Transverse colon (tissue), 4 donors: ENCODE measurements at regions not wholly inside any gene's neighbourhood (a gene's known extent, or its start where the extent isn't known, plus 50 kb on each side); places are given as distances from the start of the nearest gene placed in this dataset.

Experiments used
- DNase-seq: peaks from one replicate; pipeline ENCODE4 v3.0.0-alpha.2; 2019
- H3K27ac ChIP-seq, 4 donors: fragments of 200-600 bp; sonication (generic); 2 replicates each; pipeline ENCODE4 v1.5.1; 2016 to 2018; ENCODE audit warnings: inconsistent platforms in 4 of 4
- H3K27me3 ChIP-seq: fragments of 200-600 bp; sonication (generic); 2 replicates; pipeline ENCODE4 v1.5.1; 2017; ENCODE audit warnings: inconsistent platforms
- H3K36me3 ChIP-seq, 4 donors: fragments of 200-600 bp; sonication (generic); 2 replicates each; pipeline ENCODE4 v1.5.1; 2017 to 2019; ENCODE audit warnings: inconsistent platforms in 4 of 4
- H3K4me1 ChIP-seq, 4 donors: fragments of 200-600 bp; sonication (generic); 2 replicates each; pipeline ENCODE4 v1.5.1; 2017 to 2020; ENCODE audit warnings: inconsistent platforms in 4 of 4
- H3K4me3 ChIP-seq, 4 donors: fragments of 200-600 bp; sonication (generic); 1 replicate in 1 of 4; 2 replicates in 3 of 4; pipeline versions ENCODE4 v1.5.1 to v1.6.1; 2017 to 2019; ENCODE audit warnings: inconsistent platforms in 4 of 4
- H3K9me3 ChIP-seq, 2 donors: fragments of 200-600 bp; sonication (generic); 2 replicates each; pipeline ENCODE4 v1.5.1; 2017 to 2019; ENCODE audit warnings: inconsistent platforms in 2 of 2
- EP300 ChIP-seq: sonication (generic); formaldehyde crosslinking; IDR thresholded peaks from one replicate; pipeline ENCODE4 v1.6.1; 2017; ENCODE audit warnings: antibody characterized with exemption, low read depth
- POLR2A ChIP-seq: fragments of 450-650 bp; IDR thresholded peaks from one replicate; pipeline ENCODE4 v1.6.1; 2016; ENCODE audit warnings: antibody characterized with exemption, mild to moderate bottlenecking, moderate library complexity
- POLR2AphosphoS5 ChIP-seq, 3 donors: sonication (generic); formaldehyde crosslinking; IDR thresholded peaks; one replicate each; pipeline ENCODE4 v1.6.1; 2016; ENCODE audit warnings: antibody characterized with exemption in 3 of 3
- WGBS, 2 donors: methylation state at CpG; one replicate each; pipeline ENCODE4 v1.1.5; 2018; ENCODE audit warnings: low coverage in 1 of 2; 5-methylcytosine and 5-hydroxymethylcytosine counted together
- in situ Hi-C, 4 donors: fragments of 200-750 bp; cut with MboI; loops; one replicate each; pipeline versions ENCODE4 v1.15.0 to v1.15.1; 2017; ENCODE audit warnings: low sequenced_read_pairs in 3 of 4, low pct_ligation_motif_present in 1 of 4, low pct_unique_long_range_greater_than_20kb in 1 of 4
- intact Hi-C: fragments of 100-400 bp; cut with DNase I; formaldehyde crosslinking; loops from one replicate; pipeline ENCODE4 v1.15.1; 2023; ENCODE audit warnings: low total_unique reads
- small RNA-seq, 4 donors: library from RNA; depleted of rRNA; stranded (forward); fragments of <200 nt; gene quantifications; one replicate each; pipeline ENCODE3, GENCODE V24; 2016
- TF ChIP-seq, protein P1 (sequence below), 5 experiments: fragments of 200-600 bp in 3 of 5; fragments of 450-650 bp in 2 of 5; sonication (generic) in 3 of 5; IDR thresholded peaks; 1 replicate in 2 of 5; 2 replicates in 3 of 5; pipeline ENCODE4 v1.5.1; 2016 to 2017; ENCODE audit warnings: antibody characterized with exemption in 5 of 5, inconsistent platforms in 3 of 5, mild to moderate bottlenecking in 2 of 5, moderate library complexity in 1 of 5

DNA sequence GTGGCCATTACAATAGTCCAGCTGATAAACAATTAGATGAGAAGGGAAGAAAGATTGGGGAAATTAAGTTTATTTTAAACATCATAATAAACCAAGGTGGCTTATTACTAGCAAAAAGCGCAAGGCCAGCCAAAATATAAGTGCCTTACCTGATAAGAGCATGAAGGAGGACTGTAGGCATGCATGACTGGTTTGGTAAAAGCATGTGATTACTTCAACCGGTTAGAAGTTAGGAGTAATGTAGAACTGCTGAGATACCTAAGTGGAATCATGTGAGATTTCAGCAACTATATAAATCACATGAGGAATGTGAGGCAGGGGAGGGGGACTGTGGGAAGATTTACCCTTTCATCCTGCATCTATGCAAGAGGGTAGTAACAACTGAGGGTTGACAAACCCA, 59.7 kb upstream of the CCDC196 start:
- TF ChIP-seq, protein P1, sequence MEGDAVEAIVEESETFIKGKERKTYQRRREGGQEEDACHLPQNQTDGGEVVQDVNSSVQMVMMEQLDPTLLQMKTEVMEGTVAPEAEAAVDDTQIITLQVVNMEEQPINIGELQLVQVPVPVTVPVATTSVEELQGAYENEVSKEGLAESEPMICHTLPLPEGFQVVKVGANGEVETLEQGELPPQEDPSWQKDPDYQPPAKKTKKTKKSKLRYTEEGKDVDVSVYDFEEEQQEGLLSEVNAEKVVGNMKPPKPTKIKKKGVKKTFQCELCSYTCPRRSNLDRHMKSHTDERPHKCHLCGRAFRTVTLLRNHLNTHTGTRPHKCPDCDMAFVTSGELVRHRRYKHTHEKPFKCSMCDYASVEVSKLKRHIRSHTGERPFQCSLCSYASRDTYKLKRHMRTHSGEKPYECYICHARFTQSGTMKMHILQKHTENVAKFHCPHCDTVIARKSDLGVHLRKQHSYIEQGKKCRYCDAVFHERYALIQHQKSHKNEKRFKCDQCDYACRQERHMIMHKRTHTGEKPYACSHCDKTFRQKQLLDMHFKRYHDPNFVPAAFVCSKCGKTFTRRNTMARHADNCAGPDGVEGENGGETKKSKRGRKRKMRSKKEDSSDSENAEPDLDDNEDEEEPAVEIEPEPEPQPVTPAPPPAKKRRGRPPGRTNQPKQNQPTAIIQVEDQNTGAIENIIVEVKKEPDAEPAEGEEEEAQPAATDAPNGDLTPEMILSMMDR (IDR thresholded peaks at IDR 0.05) = no peak
- no peak for TF ChIP-seq POLR2AphosphoS5 (IDR thresholded peaks at IDR 0.05)
- no peak for TF ChIP-seq EP300
- no peak for TF ChIP-seq POLR2A
- H3K27ac ChIP-seq = no peak overlapping the region
- H3K4me1 ChIP-seq = no peaks in the 10 kb centered on the region
- intact Hi-C loops (no loop called here), in situ Hi-C loops (no loop called here)
- H3K9me3 ChIP-seq = no peaks in the 10 kb centered on the region
- no peaks in the 10 kb centered on the region for H3K27me3 ChIP-seq
- no peaks in the 10 kb centered on the region for H3K36me3 ChIP-seq
- WGBS, 2 donors = 77 to 79% methylated on average over 2 of the region's 2 CpGs
- no peak for DNase-seq
- H3K4me3 ChIP-seq = no peak overlapping the region

DNA sequence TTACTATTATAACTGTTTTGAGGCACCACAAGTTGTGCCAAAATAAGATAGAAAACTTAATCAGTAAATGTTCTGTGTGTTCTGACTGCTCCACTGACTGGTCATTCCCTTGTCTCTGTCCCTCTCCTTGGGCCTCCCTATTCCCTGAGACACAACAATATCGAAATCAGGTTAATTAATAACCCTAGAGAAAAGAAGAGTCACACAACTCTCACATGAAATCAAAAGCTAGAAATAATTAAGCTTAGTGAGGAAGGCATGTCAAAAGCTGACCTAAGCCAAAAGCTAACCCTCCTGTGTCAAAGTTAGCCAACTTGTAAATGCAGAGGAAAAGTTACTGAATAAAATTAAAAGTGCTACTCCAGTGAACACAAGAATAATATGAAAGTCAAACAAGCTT, 53.8 kb upstream of the CCDC196 start:
- H3K4me3 ChIP-seq = no peak overlapping the region
- DNase-seq = no peak
- WGBS, 2 donors = 58 to 100% methylated on average over 1 of the region's 1 CpG
- H3K36me3 ChIP-seq = no peaks in the 10 kb centered on the region
- intact Hi-C loops (no loop called here), in situ Hi-C loops (no loop called here)
- no peak overlapping the region for H3K27ac ChIP-seq
- peaks cover 0 to 4% of the 10 kb centered on the region in 2 donors for H3K9me3 ChIP-seq
- no peak for TF ChIP-seq POLR2A
- TF ChIP-seq EP300 = no peak
- TF ChIP-seq POLR2AphosphoS5 (IDR thresholded peaks at IDR 0.05) = no peak
- peaks cover 0 to 4% (median 0%) of the 10 kb centered on the region in 4 donors for H3K4me1 ChIP-seq
- no peaks in the 10 kb centered on the region for H3K27me3 ChIP-seq

DNA sequence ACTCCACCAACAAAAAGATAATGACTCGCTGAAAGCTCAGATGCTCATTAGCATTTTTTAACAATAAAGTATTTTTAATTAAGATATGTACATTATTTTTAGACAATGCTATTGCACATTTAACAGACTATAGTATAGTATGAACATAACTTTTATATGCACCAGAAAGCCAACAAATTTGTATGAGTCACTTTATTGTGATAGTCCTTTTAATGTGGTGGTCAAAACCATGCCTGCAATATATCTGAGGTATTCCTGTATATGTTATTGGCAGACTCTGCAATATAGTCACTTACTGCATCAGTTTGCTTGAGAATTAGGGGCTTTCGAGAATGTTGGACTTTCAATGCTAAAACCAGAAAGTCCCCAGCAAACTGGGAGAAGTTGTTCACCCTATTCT, 51.7 kb upstream of the CCDC196 start:
- WGBS, 2 donors = 80 to 89% methylated on average over 2 of the region's 2 CpGs
- Histone ChIP-seq H3K27ac (no peak overlapping the region), H3K4me3 (no peak overlapping the region), H3K4me1 (peaks cover 0 to 4% (median 0%) of the 10 kb centered on the region in 4 donors), H3K9me3 (peaks cover 14 to 15% of the 10 kb centered on the region in 2 donors), H3K36me3 (no peaks in the 10 kb centered on the region), H3K27me3 (no peaks in the 10 kb centered on the region)
- in situ Hi-C loops (no loop called here), intact Hi-C loops (no loop called here)
- TF ChIP-seq, protein P1 (IDR thresholded peaks at IDR 0.05) = no peak
- TF ChIP-seq EP300 (no peak), POLR2AphosphoS5 (IDR thresholded peaks at IDR 0.05) (no peak), POLR2A (no peak)
- DNase-seq = no peak

DNA sequence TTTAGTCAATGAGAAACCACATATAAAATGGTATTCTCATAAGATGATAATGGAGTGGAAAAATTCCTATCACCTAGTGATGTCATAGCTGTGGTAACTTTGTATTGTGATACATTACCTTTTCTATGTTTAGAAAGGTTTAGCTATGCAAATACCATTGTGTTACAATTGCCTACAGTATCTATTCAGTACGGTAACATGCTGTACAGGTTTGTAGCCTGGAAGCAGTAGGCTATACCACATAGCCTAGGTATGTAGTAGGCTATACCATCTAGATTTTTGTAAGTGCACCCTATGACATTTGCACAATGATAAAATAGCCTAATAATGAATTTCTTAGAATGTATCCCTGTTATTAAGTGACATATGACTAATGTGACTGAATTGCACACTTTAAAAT, 50.5 kb upstream of the CCDC196 start:
- in situ Hi-C loops (no loop called here), intact Hi-C loops (no loop called here)
- 36 to 40% methylated on average over 1 of the region's 1 CpG for WGBS, 2 donors
- TF ChIP-seq EP300 = no peak
- TF ChIP-seq, protein P1 (IDR thresholded peaks at IDR 0.05) = no peak
- no peak overlapping the region for H3K27ac ChIP-seq
- peaks cover 20 to 25% of the 10 kb centered on the region in 2 donors for H3K9me3 ChIP-seq
- H3K4me3 ChIP-seq = no peak overlapping the region
- no peak for DNase-seq
- no peaks in the 10 kb centered on the region for H3K36me3 ChIP-seq
- no peaks in the 10 kb centered on the region for H3K27me3 ChIP-seq
- H3K4me1 ChIP-seq = peaks cover 0 to 4% (median 0%) of the 10 kb centered on the region in 4 donors

Small RNA genes lying in the stretch of these regions (small RNA-seq; reads per million reads assigned to genes)
- gene RF00019 = 0 reads per million in 4 donors
